Renal cortical epithelial cell (primary cell): ENCODE measurements at regions not wholly inside any gene's neighbourhood (a gene's known extent, or its start where the extent isn't known, plus 50 kb on each side); places are given as distances from the start of the nearest gene placed in this dataset.
"Not testable (repeated sequence)": the region's sequence is repeated elsewhere in the genome, so short reads cannot be mapped to it uniquely, and the experiment has no call there.

ENCODE experiments used
- DNase-seq: peaks from one replicate; pipeline ENCODE4 v3.0.0-alpha.2; 2011; ENCODE audit warnings: low read depth

DNA sequence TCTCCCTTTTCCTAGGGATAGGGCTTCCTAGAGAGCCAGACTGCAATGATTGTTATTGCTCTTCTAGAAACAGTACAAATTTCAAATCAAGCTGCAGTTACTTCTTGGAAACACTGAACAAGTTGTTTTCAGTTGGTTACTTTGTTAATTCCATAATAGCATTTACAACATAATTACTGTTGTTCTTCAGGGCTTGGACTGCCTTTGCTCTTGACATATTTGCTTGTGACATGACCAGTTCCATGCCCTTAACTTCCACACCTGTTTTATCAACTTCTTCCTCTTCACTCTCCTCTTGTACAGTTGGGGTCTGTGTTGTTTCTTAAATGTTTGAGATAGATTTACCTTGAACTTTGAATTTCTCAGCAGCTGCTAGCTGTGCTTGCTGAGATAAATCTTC, 104.4 kb downstream of the SEC23IP start:
- no peak for DNase-seq

- DNase-seq, result no peak
These were observed 104.9 kb downstream of the SEC23IP start for GRCh38 chr10:119997429-119997828.

- DNase-seq, result no peak
These were observed 110.3 kb downstream of the SEC23IP start for GRCh38 chr10:120002785-120003184.

DNA sequence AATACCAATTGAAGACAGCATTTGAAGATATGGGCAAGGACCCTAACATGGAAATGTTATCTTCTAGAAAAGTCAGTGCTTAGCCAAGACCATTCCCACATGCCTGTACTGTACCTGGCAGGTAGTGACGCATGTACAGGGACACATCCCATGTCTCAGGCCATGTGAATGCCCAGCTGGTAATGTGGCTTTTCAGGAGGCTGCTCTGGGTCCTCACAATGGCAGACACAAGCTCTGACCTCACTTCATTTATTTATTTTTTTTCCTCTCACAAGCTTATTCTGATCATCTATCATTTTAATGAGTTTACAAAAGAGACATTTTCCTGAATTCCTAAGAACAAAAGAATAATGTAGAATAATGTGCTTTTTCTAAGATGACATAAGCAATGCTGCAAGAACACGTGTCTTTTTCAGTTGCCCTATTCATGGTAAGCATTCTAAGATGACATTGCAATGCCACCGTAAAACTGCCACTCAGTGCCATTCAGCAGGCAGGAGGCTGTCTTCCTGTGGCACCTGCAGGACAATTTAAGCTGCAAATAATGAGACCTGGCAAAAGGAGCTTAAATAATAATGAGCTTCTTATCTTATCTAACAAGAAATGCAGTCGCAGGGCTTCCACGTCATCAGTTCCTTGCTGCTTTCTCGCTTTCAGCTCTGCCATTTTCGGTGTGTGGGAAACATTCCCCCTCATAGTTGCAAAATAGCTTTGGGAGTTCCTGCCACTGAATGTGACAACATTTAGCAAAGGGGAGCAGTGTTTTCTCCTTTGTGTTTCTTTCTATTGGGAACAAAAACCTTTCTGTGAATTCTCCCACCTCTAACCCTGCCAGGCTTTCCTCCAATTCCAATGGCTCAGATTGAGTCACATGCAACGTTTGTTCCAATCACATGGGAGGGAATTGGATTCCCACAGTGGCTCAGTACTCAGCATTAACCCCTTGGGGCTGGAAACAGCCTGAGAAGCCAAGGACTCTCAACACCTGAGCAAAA, 113.0 kb downstream of the SEC23IP start:
- no peak for DNase-seq

GRCh38 chr10:120007261-120007660, 114.7 kb downstream of the SEC23IP start:
- no peak for DNase-seq

DNA sequence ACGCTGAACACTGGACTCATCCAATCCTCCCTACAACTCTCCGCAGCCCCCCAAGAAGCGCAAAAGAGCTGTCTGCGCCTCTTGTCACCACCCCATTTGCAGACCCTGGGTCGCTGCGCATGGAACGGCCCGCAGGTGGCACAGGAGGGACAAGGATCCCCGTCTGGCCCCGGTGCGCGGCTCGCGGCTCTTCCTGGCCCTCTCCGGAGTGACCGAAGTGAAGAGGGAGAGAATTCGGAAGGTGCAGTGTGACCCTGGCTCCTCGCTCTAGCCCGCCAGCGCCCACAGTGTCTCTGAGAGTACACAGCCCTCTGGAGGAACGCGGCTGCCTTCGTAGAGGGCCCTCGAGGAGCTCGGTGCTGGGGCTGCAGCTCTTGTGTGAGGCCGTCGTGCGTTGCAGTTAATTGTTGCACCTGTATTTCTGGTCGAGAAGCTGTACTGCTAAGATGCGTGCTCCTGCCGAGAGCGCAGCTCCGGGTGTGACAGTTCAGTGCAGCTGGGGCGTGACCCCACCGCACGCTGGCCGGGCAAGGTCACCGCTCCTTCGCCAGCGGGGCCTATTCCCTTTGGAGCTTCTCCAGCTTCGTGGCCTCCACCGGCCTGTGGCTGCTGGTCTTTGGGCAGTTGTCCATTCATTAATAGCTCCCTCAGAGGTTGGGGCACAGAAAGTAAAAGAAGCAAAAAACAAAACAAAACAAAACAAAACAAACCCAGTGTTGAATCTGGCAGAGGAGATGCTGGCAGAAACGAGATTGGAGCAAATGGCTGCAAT, 119.0 kb downstream of the SEC23IP start:
- no peak for DNase-seq

GRCh38 chr10:120012131-120012400, 119.5 kb downstream of the SEC23IP start:
- DNase-seq, result no peak

- peak; percentile 28 for DNase-seq
These were observed 120.0 kb downstream of the SEC23IP start for GRCh38 chr10:120012566-120012965.

DNA sequence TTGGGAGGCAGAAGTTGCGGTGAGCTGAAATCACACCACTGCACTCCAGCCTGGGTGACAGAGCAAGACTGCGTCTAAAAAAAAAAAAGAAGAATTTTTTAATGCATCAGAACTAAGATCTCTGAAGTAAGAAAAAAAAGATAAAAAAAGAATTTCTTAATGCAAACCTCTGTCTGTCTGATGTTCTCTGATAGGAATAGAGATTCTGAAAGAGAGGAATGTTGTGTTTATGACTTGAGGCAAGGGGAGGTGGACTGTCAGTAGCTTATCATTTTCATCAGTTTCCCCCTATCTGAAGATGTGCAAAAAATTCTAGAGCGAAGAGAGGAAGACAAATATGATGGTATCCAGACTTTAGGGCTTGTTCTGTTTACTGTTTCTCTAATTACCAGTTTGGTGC, 121.5 kb downstream of the SEC23IP start:
- DNase-seq, result no peak

DNA sequence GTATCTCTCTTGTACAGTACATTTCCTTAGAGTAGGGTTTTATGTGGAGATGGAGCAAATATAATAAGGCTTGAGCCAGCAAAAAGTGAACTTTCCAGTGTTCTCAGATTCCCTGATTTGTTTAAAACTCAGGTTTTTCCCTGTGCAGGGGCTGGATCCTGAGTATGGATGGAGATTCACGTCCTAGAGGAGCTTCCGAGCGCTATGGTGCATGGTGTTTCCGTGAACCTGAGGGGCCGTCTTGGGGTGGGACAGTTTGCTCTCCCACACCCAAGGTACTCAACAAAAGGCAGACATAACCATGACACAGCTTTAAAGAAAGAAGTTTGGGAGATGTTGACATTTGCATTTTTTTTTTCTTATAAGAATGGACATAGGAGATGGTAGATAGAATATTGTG, 122.5 kb downstream of the SEC23IP start:
- no peak for DNase-seq

DNA sequence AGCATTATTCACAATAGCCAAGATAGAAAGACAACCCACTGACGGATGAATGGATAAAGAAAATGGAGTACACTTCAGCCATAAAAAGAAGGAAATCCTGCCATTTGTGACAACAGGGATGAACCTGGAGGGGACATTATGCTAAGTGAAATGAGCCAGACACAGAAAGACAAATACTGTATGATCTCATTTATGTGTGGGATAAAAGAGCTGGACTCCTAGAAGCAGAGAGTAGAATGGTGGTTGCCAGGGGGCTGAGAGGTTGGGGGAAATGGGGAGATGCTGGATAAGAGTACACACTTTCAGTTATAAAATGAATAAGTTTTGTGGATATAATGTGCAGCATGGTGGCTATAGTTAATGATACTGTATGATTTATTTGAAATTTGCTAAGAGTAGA, 124.4 kb downstream of the SEC23IP start:
- DNase-seq, result no peak

DNA sequence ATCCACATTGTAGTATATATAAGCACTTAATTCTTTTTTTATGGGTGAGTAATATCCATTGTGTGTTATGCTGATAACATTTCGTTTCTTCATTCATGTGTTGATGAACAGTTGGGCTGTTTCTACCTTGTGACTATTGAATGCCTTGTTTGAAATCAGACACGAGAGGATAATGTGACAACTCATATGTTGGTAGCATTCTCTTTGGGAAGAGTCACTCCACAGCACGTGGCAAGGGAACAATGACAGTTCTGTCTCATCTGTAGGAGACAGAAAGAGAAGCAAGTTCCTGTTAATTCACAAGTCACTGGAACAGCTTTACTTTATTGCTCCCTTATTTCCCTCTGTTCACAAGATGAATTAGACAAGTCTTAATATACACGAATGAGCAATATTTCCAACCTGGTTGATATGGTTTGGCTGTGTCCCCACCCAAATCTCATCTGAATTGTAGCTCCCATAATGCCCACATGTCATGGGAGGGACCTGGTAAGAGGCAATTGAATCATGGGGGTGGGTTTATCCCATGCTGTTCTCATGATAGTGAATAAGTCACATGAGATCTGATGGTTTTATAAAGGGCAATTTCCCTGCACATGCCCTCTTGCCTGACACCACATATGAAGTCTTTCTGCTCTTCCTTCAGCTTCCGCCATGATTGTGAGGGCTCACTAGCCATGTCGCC, 125.3 kb downstream of the SEC23IP start:
- no peak for DNase-seq

DNA sequence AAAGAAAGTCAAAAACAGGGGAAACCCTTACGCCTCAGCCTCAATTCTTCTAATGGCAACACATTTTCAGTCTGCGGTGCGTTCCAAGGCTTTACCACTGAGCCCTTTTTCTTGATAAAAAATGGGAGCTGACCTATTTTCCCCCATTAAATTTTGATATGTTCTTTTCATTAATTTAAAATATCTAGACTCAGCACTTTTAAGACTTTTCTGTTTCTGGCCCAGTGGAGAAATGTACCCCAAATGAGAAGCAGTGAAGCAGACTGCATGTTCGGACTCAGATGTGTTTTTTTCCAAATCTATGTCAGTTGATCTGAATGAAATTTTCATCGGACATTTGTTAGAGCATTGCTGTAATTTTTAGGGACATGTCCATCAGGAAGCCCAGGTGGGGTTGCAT, 126.2 kb downstream of the SEC23IP start:
- no peak for DNase-seq

GRCh38 chr10:120019568-120019967, 127.0 kb downstream of the SEC23IP start:
- no peak for DNase-seq

GRCh38 chr10:120022357-120022756, 129.8 kb downstream of the SEC23IP start:
- no peak for DNase-seq

- DNase-seq, result no peak
These were observed 141.7 kb downstream of the SEC23IP start for GRCh38 chr10:120034236-120034635.

DNA sequence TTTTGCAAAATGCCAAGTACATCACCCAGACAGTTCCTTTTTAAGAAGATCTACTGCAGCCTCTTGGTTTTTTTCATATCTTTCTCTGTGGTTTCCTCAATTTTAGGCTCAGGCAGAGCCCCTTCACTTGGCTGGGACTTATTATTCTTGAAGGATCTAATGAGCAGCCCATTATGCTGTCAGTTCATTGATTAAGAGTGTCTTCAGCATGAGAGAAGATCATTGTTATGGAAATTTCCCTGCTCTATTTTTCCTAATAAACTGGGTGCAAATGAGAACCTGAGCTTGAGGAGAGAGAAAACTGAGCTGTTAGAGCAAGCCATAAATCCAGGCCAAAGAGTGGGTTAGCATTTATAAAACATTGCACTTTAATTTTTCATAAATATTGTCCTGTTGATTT, 146.5 kb downstream of the SEC23IP start:
- no peak for DNase-seq

GRCh38 chr10:120039826-120040225, 147.3 kb downstream of the SEC23IP start:
- DNase-seq, result no peak

- DNase-seq, result no peak
These were observed 149.5 kb downstream of the SEC23IP start for GRCh38 chr10:120041807-120042559.

DNA sequence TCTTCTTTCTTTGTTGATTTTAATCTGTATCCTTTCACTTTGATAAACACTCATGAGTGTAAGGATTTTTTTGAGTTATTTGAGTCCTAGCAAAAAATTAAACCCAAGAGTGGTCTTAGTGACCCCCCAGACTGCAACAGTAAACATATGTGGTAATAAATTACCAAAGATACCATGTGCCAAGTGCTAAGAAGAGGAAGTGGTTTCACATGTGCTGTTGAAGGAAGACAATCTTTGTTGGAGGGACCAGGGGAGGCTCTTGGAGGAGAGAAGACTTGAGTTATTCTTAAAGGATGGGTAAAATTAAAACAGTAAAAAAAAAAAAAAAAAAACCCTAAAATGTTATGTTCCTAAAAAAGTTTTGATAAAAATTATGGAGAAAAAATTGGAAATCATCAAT, 150.2 kb downstream of the SEC23IP start:
- DNase-seq, result no peak

DNA sequence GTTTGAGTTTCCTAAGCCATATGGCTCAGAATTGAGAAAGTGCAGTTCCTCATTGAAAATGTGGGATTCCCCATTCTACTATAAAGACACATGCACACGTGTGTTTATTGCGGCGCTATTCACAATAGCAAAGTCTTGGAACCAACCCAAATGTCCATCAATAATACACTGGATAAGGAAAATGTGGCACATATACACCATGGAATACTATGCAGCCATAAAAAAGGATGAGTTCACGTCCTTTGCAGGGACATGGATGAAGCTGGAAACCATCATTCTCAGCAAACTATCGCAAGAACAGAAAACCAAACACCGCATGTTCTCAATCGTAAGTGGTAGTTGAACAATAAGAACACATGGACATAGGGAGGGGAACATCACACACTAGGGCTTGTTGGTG, 154.8 kb downstream of the SEC23IP start:
- not testable (repeated sequence) for DNase-seq

GRCh38 chr10:120047926-120048325, 155.4 kb downstream of the SEC23IP start:
- no peak for DNase-seq
